Loucy (cell line): ENCODE measurements at regions not wholly inside any gene's neighbourhood (a gene's known extent, or its start where the extent isn't known, plus 50 kb on each side); places are given as distances from the start of the nearest gene placed in this dataset.

Experiments
- CTCF ChIP-seq: fragments of 200-600 bp; sonication (generic); conservative IDR thresholded peaks from 2 replicates; pipeline ENCODE4 v1.5.1; 2014; ENCODE audit warnings: mild to moderate bottlenecking, antibody characterized with exemption, low read length
- EZH2phosphoT487 ChIP-seq: fragments of 200-600 bp; IDR thresholded peaks from 2 replicates; pipeline ENCODE4 v1.6.1; 2018; ENCODE audit warnings: antibody characterized with exemption, mild to moderate bottlenecking, moderate library complexity, borderline replicate concordance

- TF ChIP-seq CTCF (no peak), EZH2phosphoT487 (no peak)
These were observed 357.4 kb downstream of the LMO4 start for GRCh38 chr1:87686136-87686495.
